RPMI8226 (cell line): ENCODE measurements at regions not wholly inside any gene's neighbourhood (a gene's known extent, or its start where the extent isn't known, plus 50 kb on each side); places are given as distances from the start of the nearest gene placed in this dataset.

Experiments used
- DNase-seq: peaks from one replicate; pipeline ENCODE4 v3.0.0-alpha.2; 2015

- no peak for DNase-seq
Observed at GRCh38 chr9:118318770-118319431, 614.7 kb downstream of the TLR4 start.

GRCh38 chr9:118321788-118322187 lies 617.6 kb downstream of the TLR4 start:
- DNase-seq = no peak

GRCh38 chr9:118324706-118325105 lies 620.5 kb downstream of the TLR4 start:
- DNase-seq = no peak

- DNase-seq = no peak
Observed at GRCh38 chr9:118325757-118326156, 621.6 kb downstream of the TLR4 start.

- no peak for DNase-seq
Observed at GRCh38 chr9:118326326-118326725, 622.1 kb downstream of the TLR4 start.

GRCh38 chr9:118330191-118330986 lies 626.2 kb downstream of the TLR4 start:
- no peak for DNase-seq

- no peak for DNase-seq
Observed at GRCh38 chr9:118331622-118332045, 627.4 kb downstream of the TLR4 start.

GRCh38 chr9:118336250-118336942 lies 632.2 kb downstream of the TLR4 start:
- DNase-seq = no peak

- no peak for DNase-seq
Observed at GRCh38 chr9:118336943-118337330, 632.7 kb downstream of the TLR4 start.

- no peak for DNase-seq
Observed at GRCh38 chr9:118360036-118360435, 655.8 kb downstream of the TLR4 start.

GRCh38 chr9:118362123-118362522 lies 657.9 kb downstream of the TLR4 start:
- no peak for DNase-seq

GRCh38 chr9:118362596-118362995 lies 658.4 kb downstream of the TLR4 start:
- no peak for DNase-seq

GRCh38 chr9:118364266-118365106 lies 660.3 kb downstream of the TLR4 start:
- DNase-seq = no peak

GRCh38 chr9:118366228-118366627 lies 662.0 kb downstream of the TLR4 start:
- no peak for DNase-seq

- no peak for DNase-seq
Observed at GRCh38 chr9:118367383-118367782, 663.2 kb downstream of the TLR4 start.

GRCh38 chr9:118384531-118385100 lies 680.4 kb downstream of the TLR4 start:
- DNase-seq = no peak

- DNase-seq = peak; percentile 25
Observed at GRCh38 chr9:118395415-118395814, 691.2 kb downstream of the TLR4 start.

GRCh38 chr9:118401546-118401945 lies 697.3 kb downstream of the TLR4 start:
- DNase-seq = no peak

GRCh38 chr9:118414676-118415075 lies 710.5 kb downstream of the TLR4 start:
- DNase-seq = no peak

- DNase-seq = no peak
Observed at GRCh38 chr9:118418887-118419565, 714.8 kb downstream of the TLR4 start.

- no peak for DNase-seq
Observed at GRCh38 chr9:118419676-118420075, 715.5 kb downstream of the TLR4 start.

- DNase-seq = no peak
Observed at GRCh38 chr9:118422508-118422907, 718.3 kb downstream of the TLR4 start.
